Lower lobe of right lung (tissue), 1 donor: ENCODE measurements at regions not wholly inside any gene's neighbourhood (a gene's known extent, or its start where the extent isn't known, plus 50 kb on each side); places are given as distances from the start of the nearest gene placed in this dataset. TPM values are rescaled to one million over a fixed set of nuclear protein-coding genes. Genes with fewer than 3 reads are reported as not detected.

Source experiments
- microRNA-seq: library from miRNA; unstranded; fragments of <30 nt; microRNA quantifications from one replicate; pipeline ENCODE4 v1.2.0, GENCODE V29; 2020; ENCODE audit warnings: borderline number of aligned reads
- donor health status: DM: no; HTN: yes; CAD: no; lungs with severe emphysema.

Small RNA genes in the stretch of these regions (microRNA-seq; reads per million reads assigned to microRNA genes)
- gene MIR548AI, result not detected
